Brain microvascular endothelial cell (primary cell): ENCODE measurements at regions not wholly inside any gene's neighbourhood (a gene's known extent, or its start where the extent isn't known, plus 50 kb on each side); places are given as distances from the start of the nearest gene placed in this dataset.

Experiments
- DNase-seq: peaks from one replicate; pipeline ENCODE4 v3.0.0-alpha.2; 2020
- H3K27ac ChIP-seq: fragments of 250-450 bp; sonication (Bioruptor Pico); 2 replicates; pipeline ENCODE4 v1.5.1; 2020; ENCODE audit warnings: mild to moderate bottlenecking, moderate library complexity
- H3K27me3 ChIP-seq: fragments of 250-450 bp; sonication (Bioruptor Pico); replicated peaks from 2 replicates; pipeline ENCODE4 v1.5.1; 2020; ENCODE audit warnings: mild to moderate bottlenecking
- H3K36me3 ChIP-seq: fragments of 250-450 bp; sonication (Bioruptor Pico); replicated peaks from 2 replicates; pipeline ENCODE4 v1.5.1; 2020; ENCODE audit warnings: mild to moderate bottlenecking
- H3K4me3 ChIP-seq: 2 replicates; pipeline ENCODE4 v1.5.1; 2011; ENCODE audit warnings: low read depth, mild to moderate bottlenecking, control low read depth, low read length, moderate library complexity
- in situ Hi-C: cut with HindIII; loops from 2 replicates; pipeline ENCODE4 v1.10.0; 2017; ENCODE audit warnings: low sequenced_read_pairs, low pct_ligation_motif_present
- TF ChIP-seq, protein P1 (sequence below): IDR thresholded peaks from 2 replicates; pipeline ENCODE4 v1.5.1; 2011; ENCODE audit warnings: low read depth, mild to moderate bottlenecking, moderate library complexity, low read length, control low read depth, inconsistent platforms; ENCODE audit errors: missing control alignments

- TF ChIP-seq, protein P1, sequence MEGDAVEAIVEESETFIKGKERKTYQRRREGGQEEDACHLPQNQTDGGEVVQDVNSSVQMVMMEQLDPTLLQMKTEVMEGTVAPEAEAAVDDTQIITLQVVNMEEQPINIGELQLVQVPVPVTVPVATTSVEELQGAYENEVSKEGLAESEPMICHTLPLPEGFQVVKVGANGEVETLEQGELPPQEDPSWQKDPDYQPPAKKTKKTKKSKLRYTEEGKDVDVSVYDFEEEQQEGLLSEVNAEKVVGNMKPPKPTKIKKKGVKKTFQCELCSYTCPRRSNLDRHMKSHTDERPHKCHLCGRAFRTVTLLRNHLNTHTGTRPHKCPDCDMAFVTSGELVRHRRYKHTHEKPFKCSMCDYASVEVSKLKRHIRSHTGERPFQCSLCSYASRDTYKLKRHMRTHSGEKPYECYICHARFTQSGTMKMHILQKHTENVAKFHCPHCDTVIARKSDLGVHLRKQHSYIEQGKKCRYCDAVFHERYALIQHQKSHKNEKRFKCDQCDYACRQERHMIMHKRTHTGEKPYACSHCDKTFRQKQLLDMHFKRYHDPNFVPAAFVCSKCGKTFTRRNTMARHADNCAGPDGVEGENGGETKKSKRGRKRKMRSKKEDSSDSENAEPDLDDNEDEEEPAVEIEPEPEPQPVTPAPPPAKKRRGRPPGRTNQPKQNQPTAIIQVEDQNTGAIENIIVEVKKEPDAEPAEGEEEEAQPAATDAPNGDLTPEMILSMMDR: no peak
- no peak for DNase-seq
- no peak overlapping the region for H3K4me3 ChIP-seq
- no peaks in the 10 kb centered on the region for H3K27me3 ChIP-seq
- H3K36me3 ChIP-seq: no peaks in the 10 kb centered on the region
- in situ Hi-C loops: no loop called here
- no peak overlapping the region for H3K27ac ChIP-seq
These were observed 114.2 kb downstream of the FEM1C start for GRCh38 chr5:115430374-115430773.

DNA sequence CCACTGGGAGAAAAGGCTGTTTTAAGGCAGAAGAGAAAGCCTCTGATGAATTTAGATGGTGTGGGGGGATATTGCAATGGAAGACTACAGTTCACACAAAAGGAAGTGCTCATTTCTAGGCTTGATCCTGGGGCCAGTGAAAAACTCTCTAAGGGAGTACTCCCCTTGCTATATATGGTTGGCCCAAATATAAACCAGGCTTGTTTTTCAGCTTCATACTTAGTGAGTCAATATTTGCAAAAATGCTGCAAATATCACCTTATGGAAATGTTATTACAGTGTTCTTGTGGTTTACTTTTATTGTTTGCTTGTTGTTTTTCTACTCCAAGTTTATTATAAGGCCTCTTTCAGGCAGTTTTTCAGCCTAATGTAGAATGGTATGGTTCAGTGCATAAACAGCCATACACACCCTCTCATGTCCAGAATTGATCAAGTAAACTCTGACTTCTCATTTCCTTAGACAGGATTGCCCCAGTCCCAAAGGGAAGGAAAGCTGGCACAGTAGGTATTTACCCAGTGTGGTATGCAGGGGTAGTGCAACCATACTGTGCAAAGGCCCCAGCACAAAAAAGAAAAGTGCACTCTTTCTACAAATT, 115.1 kb downstream of the FEM1C start:
- Histone ChIP-seq H3K27me3 (no peaks in the 10 kb centered on the region), H3K4me3 (no peak overlapping the region), H3K27ac (no peak overlapping the region), H3K36me3 (no peaks in the 10 kb centered on the region)
- in situ Hi-C loops: no loop called here
- DNase-seq: no peak
- TF ChIP-seq, protein P1: no peak

DNA sequence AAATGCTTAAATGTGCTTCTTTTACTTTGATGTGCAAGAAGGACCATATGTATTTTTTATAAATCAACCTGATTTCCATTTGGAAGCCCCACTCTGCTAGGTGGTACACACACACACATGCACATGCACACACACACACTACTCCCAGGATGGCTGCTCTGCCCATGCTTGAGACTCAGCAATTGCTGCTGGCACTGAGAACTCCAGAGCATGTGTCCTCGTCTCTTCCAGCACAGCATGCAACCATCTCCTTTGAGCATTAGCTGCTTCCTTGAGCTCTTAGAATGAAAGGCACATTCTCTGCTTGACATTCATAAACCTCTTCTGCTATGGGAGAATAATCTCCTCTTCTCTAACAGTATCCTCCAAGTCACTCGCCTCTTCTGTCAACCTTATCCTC, 115.9 kb downstream of the FEM1C start:
- Histone ChIP-seq H3K27me3 (no peaks in the 10 kb centered on the region), H3K4me3 (no peak overlapping the region), H3K36me3 (no peaks in the 10 kb centered on the region), H3K27ac (no peak overlapping the region)
- TF ChIP-seq, protein P1: no peak
- in situ Hi-C loops: no loop called here
- no peak for DNase-seq

- H3K36me3 ChIP-seq: no peaks in the 10 kb centered on the region
- in situ Hi-C loops: no loop called here
- TF ChIP-seq, protein P1: no peak
- no peaks in the 10 kb centered on the region for H3K27me3 ChIP-seq
- H3K4me3 ChIP-seq: no peak overlapping the region
- DNase-seq: no peak
- H3K27ac ChIP-seq: no peak overlapping the region
These were observed 116.3 kb downstream of the FEM1C start for GRCh38 chr5:115428248-115428647.

- no peaks in the 10 kb centered on the region for H3K36me3 ChIP-seq
- DNase-seq: no peak
- TF ChIP-seq, protein P1: no peak
- in situ Hi-C loops: no loop called here
- H3K27ac ChIP-seq: no peak overlapping the region
- H3K4me3 ChIP-seq: no peak overlapping the region
- no peaks in the 10 kb centered on the region for H3K27me3 ChIP-seq
These were observed 120.1 kb downstream of the FEM1C start for GRCh38 chr5:115424446-115424845.

- in situ Hi-C loops: no loop called here
- H3K27me3 ChIP-seq: no peaks in the 10 kb centered on the region
- no peak for DNase-seq
- no peak overlapping the region for H3K27ac ChIP-seq
- TF ChIP-seq, protein P1: no peak
- no peaks in the 10 kb centered on the region for H3K36me3 ChIP-seq
- no peak overlapping the region for H3K4me3 ChIP-seq
These were observed 120.5 kb downstream of the FEM1C start for GRCh38 chr5:115424030-115424429.
